GM12878 (cell line): ENCODE measurements at regions not wholly inside any gene's neighbourhood (a gene's known extent, or its start where the extent isn't known, plus 50 kb on each side); places are given as distances from the start of the nearest gene placed in this dataset.

Source experiments
- ATAC-seq: fragments of 200-7000 bp; cut with Tn5 transposase; 3 replicates; pipeline ENCODE4 v1.9.1; 2020; ENCODE audit warnings: mild to moderate bottlenecking, moderate library complexity
- BruUV-seq: library from RNA; stranded (reverse); fragments of 400-500 nt; replicated peaks from 2 replicates; lab custom pipeline; 2021; lab: Mats Ljungman, UMichigan
- CTCF ChIA-PET: fragments of 300-600 bp; sonication (Branson Sonifier 250); formaldehyde crosslinking; extraction: SDS; loops from one replicate; lab custom pipeline; 2021; ENCODE audit warnings: inconsistent platforms; lab: Yijun Ruan, JAX
- POLR2A ChIA-PET: fragments of 350-600 bp; formaldehyde crosslinking; extraction: SDS; loops from one replicate; lab custom pipeline; 2021; ENCODE audit warnings: inconsistent platforms; lab: Charles Lee
- RAD21 ChIA-PET: fragments of 300-600 bp; sonication (Branson Sonifier 250); formaldehyde crosslinking; loops from one replicate; lab custom pipeline; 2023; ENCODE audit warnings: antibody characterized with exemption; ENCODE audit not compliant: unreplicated experiment; lab: Charles Lee
- SMC1A ChIA-PET: fragments of 300-600 bp; sonication (Branson Sonifier 250); formaldehyde crosslinking; loops from one replicate; lab custom pipeline; 2023; ENCODE audit not compliant: unreplicated experiment, uncharacterized antibody; lab: Charles Lee
- DNase-seq: peaks from one replicate; pipeline ENCODE4 v3.0.0-alpha.2; 2011; ENCODE audit warnings: low read depth, low spot score
- FAIRE-seq: peaks from 3 replicates; lab custom pipeline; 2011; peaks lifted over from hg19 to GRCh38; lab: Jason Lieb, UNC
- H2AFZ ChIP-seq: 2 replicates; pipeline ENCODE4 v1.6.0; 2011; ENCODE audit warnings: low read depth, low read length, control low read depth; ENCODE audit not compliant: control insufficient read depth
- H3K27ac ChIP-seq: 2 replicates; pipeline ENCODE4 v1.5.1; 2011; ENCODE audit warnings: control low read depth; ENCODE audit not compliant: control insufficient read depth, insufficient read depth
- H3K27me3 ChIP-seq, 2 experiments: replicated peaks in 1 of 2; 2 replicates each; pipeline versions ENCODE4 v1.6.0 to v1.6.1; 2011; ENCODE audit warnings: low read length in 1 of 2; ENCODE audit not compliant: control insufficient read depth in 2 of 2, insufficient read depth in 2 of 2
- H3K36me3 ChIP-seq, 2 experiments: 2 replicates each; pipeline ENCODE4 v1.5.1; 2011; ENCODE audit warnings: low read length in 1 of 2; ENCODE audit not compliant: control insufficient read depth in 2 of 2, insufficient read depth in 2 of 2
- H3K4me1 ChIP-seq: 2 replicates; pipeline ENCODE4 v1.6.1; 2011; ENCODE audit warnings: mild to moderate bottlenecking, low read length, moderate library complexity, mixed read lengths; ENCODE audit not compliant: control insufficient read depth, insufficient read depth
- H3K4me2 ChIP-seq: 2 replicates; pipeline ENCODE4 v1.6.0; 2011; ENCODE audit warnings: control low read depth; ENCODE audit not compliant: control insufficient read depth, insufficient read depth
- H3K4me3 ChIP-seq: fragments of 200-600 bp; sonication (generic); 2 replicates; pipeline ENCODE4 v1.5.1; 2016
- H3K79me2 ChIP-seq: 2 replicates; pipeline ENCODE4 v1.6.0; 2011; ENCODE audit warnings: low read length; ENCODE audit not compliant: control insufficient read depth, insufficient read depth
- H3K9ac ChIP-seq: 2 replicates; pipeline ENCODE4 v1.8.0; 2011; ENCODE audit warnings: low read length, control low read depth, mixed read lengths; ENCODE audit not compliant: control insufficient read depth, insufficient read depth
- H3K9me3 ChIP-seq: replicated peaks from 3 replicates; pipeline ENCODE4 v1.5.1; 2011; ENCODE audit warnings: mild to moderate bottlenecking, low read length; ENCODE audit not compliant: control insufficient read depth, insufficient read depth
- H4K20me1 ChIP-seq: 2 replicates; pipeline ENCODE4 v1.6.0; 2011; ENCODE audit not compliant: control insufficient read depth, insufficient read depth
- PKNOX1 ChIP-seq: fragments of 450-650 bp; IDR thresholded peaks from 2 replicates; pipeline ENCODE4 v1.6.1; 2016; ENCODE audit warnings: mild to moderate bottlenecking
- SRF ChIP-seq, 2 experiments: IDR thresholded peaks; 2 replicates each; pipeline ENCODE4 v1.6.1; 2011; ENCODE audit warnings: low read depth in 2 of 2, low read length in 2 of 2, mild to moderate bottlenecking in 1 of 2, moderate library complexity in 1 of 2
- ZNF384 ChIP-seq: IDR thresholded peaks from 2 replicates; pipeline ENCODE4 v1.6.1; 2012; ENCODE audit warnings: low read depth, mild to moderate bottlenecking, low read length, improper control_type of control experiment, borderline replicate concordance
- ZZZ3 ChIP-seq: IDR thresholded peaks from 2 replicates; pipeline ENCODE4 v1.6.1; 2011; ENCODE audit warnings: low read depth; ENCODE audit not compliant: control insufficient read depth, insufficient read length
- WGBS: methylation state at CpG from one replicate; pipeline ENCODE4 v1.1.6; 2016; ENCODE audit warnings: low lambda C conversion rate; ENCODE audit not compliant: insufficient replicate concordance, insufficient coverage; ENCODE audit errors: missing lambda C conversion rate; 5-methylcytosine and 5-hydroxymethylcytosine counted together
- in situ Hi-C: fragments of 300-500 bp; cut with MboI; formaldehyde crosslinking; loops from 9 replicates; pipeline ENCODE4 v1.14.3; 2018; ENCODE audit warnings: mixed read lengths
- intact Hi-C: fragments of 100-400 bp; cut with micrococcal nuclease; formaldehyde crosslinking; loops from one replicate; pipeline ENCODE4 v1.14.2; 2022; ENCODE audit not compliant: unreplicated experiment

GRCh38 chr5:173726846-173727557 is 110.6 kb upstream of the BOD1 start:
- in situ Hi-C loops, result no loop called here

More at GRCh38 chr5:173726846-173727557, 110.6 kb upstream of the BOD1 start:
- Histone ChIP-seq H3K4me3 (no peak overlapping the region), H3K27ac (no peak overlapping the region), H3K4me1 (no peaks in the 10 kb centered on the region), H4K20me1 (no peaks in the 10 kb centered on the region), H3K36me3 (no peaks in the 10 kb centered on the region), H3K27me3 (no peaks in the 10 kb centered on the region), H2AFZ (no peak overlapping the region), H3K4me2 (no peak overlapping the region), H3K79me2 (no peaks in the 10 kb centered on the region), H3K9ac (no peak overlapping the region), H3K9me3 (no peaks in the 10 kb centered on the region)
- WGBS, result 44% methylated on average over 7 of the region's 7 CpGs
- TF ChIP-seq SRF (IDR thresholded peaks at IDR 0.05; ENCODE audit: low read depth in 2 of 2, low read length in 2 of 2), result no peak
- no peak for TF ChIP-seq ZZZ3
- TF ChIP-seq ZNF384, result peak; percentile 25; the same call in 1 of the 2 replicates
- peak; percentile 30; the same call in 1 of the 2 replicates for TF ChIP-seq PKNOX1
- peak; percentile 34; the same call in 1 of the 3 replicates for ATAC-seq
- ChIA-PET CTCF (interaction anchor here (1.3 to 1.7 kb wide), 4 partner anchors 8 to 199 kb away, joined by 3 to 5 read pairs (median 3); no protein-coding TSS in a partner anchor), RAD21 (interaction anchor here (0.7 to 1.2 kb wide), 2 partner anchors 97 to 597 kb away, joined by 4 read pairs; no protein-coding TSS in a partner anchor), POLR2A (no interaction called here), SMC1A (interaction anchor here (0.8 to 1.6 kb wide), 7 partner anchors 9 to 182 kb away, joined by 3 to 4 read pairs (median 3); no protein-coding TSS in a partner anchor)
- intact Hi-C loops, result no loop called here
- FAIRE-seq, result no peak
- BruUV-seq, result no TSS peak
- no peak for DNase-seq
